K562 (cell line): ENCODE measurements at regions not wholly inside any gene's neighbourhood (a gene's known extent, or its start where the extent isn't known, plus 50 kb on each side); places are given as distances from the start of the nearest gene placed in this dataset.

Source experiments
- ATAC-seq: fragments of 200-7000 bp; cut with Tn5 transposase; 3 replicates; pipeline ENCODE4 v1.9.1; 2020; ENCODE audit warnings: moderate library complexity
- BruUV-seq: library from RNA; stranded (reverse); fragments of 400-500 nt; replicated peaks from 2 replicates; lab custom pipeline; 2021; lab: Mats Ljungman, UMichigan
- CTCF ChIA-PET: fragments of 300-600 bp; formaldehyde crosslinking; extraction: SDS; loops from one replicate; lab custom pipeline; 2021; ENCODE audit warnings: low intra/inter-chr PET ratio; lab: Yijun Ruan, JAX
- POLR2A ChIA-PET: fragments of 300-600, 350-650 bp; sonication (Branson Sonifier 250); formaldehyde crosslinking; extraction: SDS; loops from one replicate; lab custom pipeline; 2021; ENCODE audit warnings: antibody characterized with exemption, inconsistent platforms; lab: Yijun Ruan, JAX
- DNase-seq, 4 experiments: peaks; one replicate each; pipeline versions ENCODE4 v3.0.0 to v3.0.0-alpha.2; 2011 to 2018; ENCODE audit warnings: low spot score in 3 of 4, mixed read lengths in 3 of 4; ENCODE audit errors: extremely low read depth in 1 of 4
- FAIRE-seq: peaks from 2 replicates; lab custom pipeline; 2011; peaks lifted over from hg19 to GRCh38; lab: Jason Lieb, UNC
- H2AFZ ChIP-seq: 2 replicates; pipeline ENCODE4 v1.6.0; 2011; ENCODE audit warnings: low read depth, low read length, control low read depth, inconsistent platforms
- H3K27ac ChIP-seq: fragments of 200-600 bp; 3 replicates; pipeline ENCODE4 v1.8.0; 2011; ENCODE audit warnings: low read depth, mild to moderate bottlenecking, control low read depth, inconsistent platforms, low read length, moderate library complexity, mixed read lengths; ENCODE audit errors: extremely low read depth
- H3K27me3 ChIP-seq, 2 experiments: fragments of 300-600 bp in 1 of 2; 2 replicates in 1 of 2; 3 replicates in 1 of 2; pipeline versions ENCODE4 v1.6.0 to v1.8.0; 2011; ENCODE audit warnings: inconsistent platforms in 2 of 2, low read length in 2 of 2, mild to moderate bottlenecking in 1 of 2, mixed read lengths in 1 of 2, moderate library complexity in 1 of 2; ENCODE audit not compliant: control insufficient read depth in 2 of 2, insufficient read depth in 2 of 2
- H3K36me3 ChIP-seq: fragments of 300-600 bp; 3 replicates; pipeline ENCODE4 v1.8.0; 2011; ENCODE audit warnings: mild to moderate bottlenecking, low read length, inconsistent platforms; ENCODE audit not compliant: control insufficient read depth, insufficient read depth
- H3K4me1 ChIP-seq, 2 experiments: fragments of 200-600 bp in 1 of 2; replicated peaks in 1 of 2; 2 replicates in 1 of 2; 3 replicates in 1 of 2; pipeline versions ENCODE4 v1.5.1 to v1.8.0; 2011; ENCODE audit warnings: inconsistent platforms in 2 of 2, low read length in 2 of 2, mild to moderate bottlenecking in 1 of 2, mixed read lengths in 1 of 2, moderate library complexity in 1 of 2; ENCODE audit not compliant: control insufficient read depth in 2 of 2, insufficient read depth in 2 of 2
- H3K4me2 ChIP-seq: 2 replicates; pipeline ENCODE4 v1.6.1; 2011; ENCODE audit warnings: low read length, control low read depth, inconsistent platforms, mixed read lengths; ENCODE audit not compliant: insufficient read depth
- H3K4me3 ChIP-seq: fragments of 200-600 bp; sonication (generic), shearing (Covaris generic); 2 replicates; pipeline ENCODE4 v1.5.1; 2016; ENCODE audit warnings: control low read depth, inconsistent platforms
- H3K79me2 ChIP-seq: fragments of 200-600 bp; 3 replicates; pipeline ENCODE4 v1.8.0; 2011; ENCODE audit warnings: low read length, inconsistent platforms; ENCODE audit not compliant: control insufficient read depth, insufficient read depth
- H3K9ac ChIP-seq, 2 experiments: 2 replicates each; pipeline versions ENCODE4 v1.6.0 to v1.6.1; 2011; ENCODE audit warnings: low read depth in 2 of 2, low read length in 2 of 2, control low read depth in 1 of 2, inconsistent platforms in 1 of 2, mild to moderate bottlenecking in 1 of 2, mixed read lengths in 1 of 2; ENCODE audit not compliant: insufficient read depth in 1 of 2
- H3K9me1 ChIP-seq: one replicate; pipeline ENCODE4 v1.6.0; 2011; ENCODE audit warnings: inconsistent platforms, mild to moderate bottlenecking, low read length, moderate library complexity; ENCODE audit not compliant: control insufficient read depth, insufficient read depth
- H3K9me3 ChIP-seq: replicated peaks from 2 replicates; pipeline ENCODE4 v1.5.1; 2011; ENCODE audit warnings: low read depth, low read length, inconsistent platforms; ENCODE audit not compliant: control insufficient read depth, insufficient read depth
- H4K20me1 ChIP-seq: replicated peaks from 2 replicates; pipeline ENCODE4 v1.6.1; 2011; ENCODE audit warnings: low read length, inconsistent platforms, mixed read lengths; ENCODE audit not compliant: control insufficient read depth, insufficient read depth
- HCFC1 ChIP-seq: IDR thresholded peaks from 2 replicates; pipeline ENCODE4 v1.6.1; 2012; ENCODE audit warnings: low read depth, low read length, improper control_type of control experiment
- RBM17 ChIP-seq: fragments of 200-400 bp; formaldehyde crosslinking; IDR thresholded peaks from 2 replicates; pipeline ENCODE4 v1.6.1; 2017; ENCODE audit warnings: low read depth, mild to moderate bottlenecking, low read length, borderline replicate concordance
- SAFB2 ChIP-seq: fragments of 200-400 bp; formaldehyde crosslinking; IDR thresholded peaks from 2 replicates; pipeline ENCODE4 v1.6.1; 2018; ENCODE audit warnings: borderline replicate concordance, low read length, low read depth, moderate library complexity; ENCODE audit not compliant: severe bottlenecking
- SFPQ ChIP-seq: fragments of 200-400 bp; formaldehyde crosslinking; IDR thresholded peaks from 2 replicates; pipeline ENCODE4 v1.6.1; 2017; ENCODE audit warnings: mild to moderate bottlenecking, low read depth, low read length, moderate library complexity
- ZNF12 ChIP-seq: sonication (generic); formaldehyde crosslinking; IDR thresholded peaks from 2 replicates; pipeline ENCODE4 v1.4.0; 2020; ENCODE audit warnings: mild to moderate bottlenecking, missing genetic modification reagents
- WGBS: fragments of 100-300 bp; shearing (Covaris generic); methylation state at CpG from one replicate; pipeline ENCODE4 v1.1.6; 2016; ENCODE audit warnings: low coverage, mixed read lengths; ENCODE audit not compliant: insufficient coverage; ENCODE audit errors: missing lambda C conversion rate; 5-methylcytosine and 5-hydroxymethylcytosine counted together
- in situ Hi-C: fragments of 300-500 bp; cut with MboI; formaldehyde crosslinking; loops from 4 replicates; pipeline ENCODE4 v1.15.0; 2018; ENCODE audit warnings: inconsistent platforms, mixed read lengths
- intact Hi-C: fragments of 100-400 bp; cut with micrococcal nuclease; formaldehyde crosslinking; loops from 2 replicates; pipeline ENCODE4 v1.14.2; 2022
- TF ChIP-seq, protein P1 (sequence below): sonication (generic); formaldehyde crosslinking; IDR thresholded peaks from 2 replicates; pipeline ENCODE4 v1.8.0; 2022; ENCODE audit warnings: mild to moderate bottlenecking, missing genetic modification reagents
- TF ChIP-seq, protein P2 (sequence below), 2 experiments: IDR thresholded peaks; 2 replicates each; pipeline ENCODE4 v1.6.1; 2012; ENCODE audit warnings: improper control_type of control experiment in 2 of 2, low read depth in 2 of 2, low read length in 2 of 2, borderline replicate concordance in 1 of 2

- no peak for TF ChIP-seq HCFC1
- TF ChIP-seq SAFB2, result no peak
- TF ChIP-seq, protein P1, sequence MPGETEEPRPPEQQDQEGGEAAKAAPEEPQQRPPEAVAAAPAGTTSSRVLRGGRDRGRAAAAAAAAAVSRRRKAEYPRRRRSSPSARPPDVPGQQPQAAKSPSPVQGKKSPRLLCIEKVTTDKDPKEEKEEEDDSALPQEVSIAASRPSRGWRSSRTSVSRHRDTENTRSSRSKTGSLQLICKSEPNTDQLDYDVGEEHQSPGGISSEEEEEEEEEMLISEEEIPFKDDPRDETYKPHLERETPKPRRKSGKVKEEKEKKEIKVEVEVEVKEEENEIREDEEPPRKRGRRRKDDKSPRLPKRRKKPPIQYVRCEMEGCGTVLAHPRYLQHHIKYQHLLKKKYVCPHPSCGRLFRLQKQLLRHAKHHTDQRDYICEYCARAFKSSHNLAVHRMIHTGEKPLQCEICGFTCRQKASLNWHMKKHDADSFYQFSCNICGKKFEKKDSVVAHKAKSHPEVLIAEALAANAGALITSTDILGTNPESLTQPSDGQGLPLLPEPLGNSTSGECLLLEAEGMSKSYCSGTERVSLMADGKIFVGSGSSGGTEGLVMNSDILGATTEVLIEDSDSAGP (CRISPR knock-in tag), result no peak
- TF ChIP-seq, all 486 proteins: peak for 0
These were observed 191.0 kb upstream of the GRID2 start (continued) for GRCh38 chr4:92112805-92113204.

DNA sequence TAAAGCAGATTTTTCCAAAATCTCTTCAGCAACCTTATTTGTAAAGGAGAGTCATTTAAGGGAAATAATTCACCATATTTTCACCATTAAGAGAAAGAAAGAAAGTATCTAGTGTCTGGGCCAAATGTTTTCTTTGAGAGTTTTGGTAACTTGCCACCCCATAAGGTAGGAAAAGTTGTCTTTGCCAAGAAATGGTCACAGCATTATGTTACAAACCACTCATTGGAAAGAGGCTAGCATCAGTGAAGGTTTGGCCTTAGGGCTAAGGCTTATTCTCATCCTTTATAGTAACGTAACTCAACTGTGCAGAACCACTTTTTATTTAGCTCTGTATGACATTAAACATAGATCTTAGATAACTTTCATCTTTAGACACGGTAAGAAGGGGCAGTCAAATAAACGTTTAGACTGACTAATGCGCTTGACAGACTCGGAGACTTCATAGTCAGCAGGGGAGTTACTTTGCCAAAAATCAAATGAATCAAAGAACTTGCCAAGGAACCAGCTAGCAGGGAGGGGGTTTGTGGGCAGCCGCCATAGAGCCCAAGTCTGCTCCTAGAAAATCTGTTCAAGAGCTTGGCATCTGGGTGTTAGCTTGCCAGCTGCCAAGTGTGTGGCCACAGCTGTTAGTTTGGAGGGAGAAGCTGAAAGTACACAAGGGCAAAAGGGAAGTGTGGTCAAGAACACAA lies 182.8 kb upstream of the GRID2 start:
- ChIA-PET POLR2A (no interaction called here), CTCF (no interaction called here)
- Histone ChIP-seq H3K27ac (no peak overlapping the region), H3K4me3 (no peak overlapping the region), H3K27me3 (no peaks in the 10 kb centered on the region), H2AFZ (no peak overlapping the region), H3K4me2 (no peak overlapping the region), H3K36me3 (no peaks in the 10 kb centered on the region), H3K9me1 (no peaks in the 10 kb centered on the region), H3K79me2 (no peaks in the 10 kb centered on the region), H3K9me3 (no peaks in the 10 kb centered on the region), H3K4me1 (no peaks in the 10 kb centered on the region), H3K9ac (no peak overlapping the region), H4K20me1 (no peaks in the 10 kb centered on the region)
- ATAC-seq (no peak), DNase-seq (no peak), FAIRE-seq (no peak)
- in situ Hi-C loops (no loop called here), intact Hi-C loops (no loop called here)
- BruUV-seq, result no TSS peak
- 12% methylated on average over 6 of the region's 6 CpGs for WGBS
- TF ChIP-seq RBM17 (no peak), ZNF12 (CRISPR knock-in tag) (no peak), SFPQ (no peak)
- TF ChIP-seq, protein P2, sequence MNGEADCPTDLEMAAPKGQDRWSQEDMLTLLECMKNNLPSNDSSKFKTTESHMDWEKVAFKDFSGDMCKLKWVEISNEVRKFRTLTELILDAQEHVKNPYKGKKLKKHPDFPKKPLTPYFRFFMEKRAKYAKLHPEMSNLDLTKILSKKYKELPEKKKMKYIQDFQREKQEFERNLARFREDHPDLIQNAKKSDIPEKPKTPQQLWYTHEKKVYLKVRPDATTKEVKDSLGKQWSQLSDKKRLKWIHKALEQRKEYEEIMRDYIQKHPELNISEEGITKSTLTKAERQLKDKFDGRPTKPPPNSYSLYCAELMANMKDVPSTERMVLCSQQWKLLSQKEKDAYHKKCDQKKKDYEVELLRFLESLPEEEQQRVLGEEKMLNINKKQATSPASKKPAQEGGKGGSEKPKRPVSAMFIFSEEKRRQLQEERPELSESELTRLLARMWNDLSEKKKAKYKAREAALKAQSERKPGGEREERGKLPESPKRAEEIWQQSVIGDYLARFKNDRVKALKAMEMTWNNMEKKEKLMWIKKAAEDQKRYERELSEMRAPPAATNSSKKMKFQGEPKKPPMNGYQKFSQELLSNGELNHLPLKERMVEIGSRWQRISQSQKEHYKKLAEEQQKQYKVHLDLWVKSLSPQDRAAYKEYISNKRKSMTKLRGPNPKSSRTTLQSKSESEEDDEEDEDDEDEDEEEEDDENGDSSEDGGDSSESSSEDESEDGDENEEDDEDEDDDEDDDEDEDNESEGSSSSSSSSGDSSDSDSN (IDR thresholded peaks at IDR 0.05; ENCODE audit: borderline replicate concordance in 1 of 2, low read depth in 2 of 2, low read length in 2 of 2), result no peak
